GM18868 (cell line): ENCODE measurements at regions not wholly inside any gene's neighbourhood (a gene's known extent, or its start where the extent isn't known, plus 50 kb on each side); places are given as distances from the start of the nearest gene placed in this dataset.
A peak's percentile ranks its signal among the peaks of the same experiment; 100 is the strongest.

ENCODE experiments used
- ATAC-seq: cut with Tn5 transposase; IDR thresholded peaks from one replicate; pipeline ENCODE4 v1.9.1; 2021; ENCODE audit warnings: mild to moderate bottlenecking, moderate library complexity; ENCODE audit not compliant: unreplicated experiment

DNA sequence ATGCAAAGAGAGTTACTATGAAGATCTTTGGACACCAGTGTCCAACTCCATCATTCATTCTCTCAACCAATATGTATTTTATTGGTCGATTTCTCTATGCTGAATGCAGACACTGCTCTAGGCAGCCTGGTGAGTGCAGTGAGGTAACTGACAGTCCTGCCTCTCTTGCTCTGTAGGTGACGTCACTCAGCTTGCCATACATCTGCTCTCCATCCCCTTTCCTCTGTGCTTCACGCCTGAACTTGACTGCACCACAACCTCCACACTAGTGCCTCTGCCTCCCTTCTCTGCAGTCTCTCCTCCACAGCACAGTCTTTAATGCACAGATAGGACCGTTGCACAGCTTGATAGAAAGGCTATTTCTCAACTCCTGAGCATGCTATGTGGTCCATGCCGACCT, 344.9 kb upstream of the NOCT start:
- no peak for ATAC-seq

DNA sequence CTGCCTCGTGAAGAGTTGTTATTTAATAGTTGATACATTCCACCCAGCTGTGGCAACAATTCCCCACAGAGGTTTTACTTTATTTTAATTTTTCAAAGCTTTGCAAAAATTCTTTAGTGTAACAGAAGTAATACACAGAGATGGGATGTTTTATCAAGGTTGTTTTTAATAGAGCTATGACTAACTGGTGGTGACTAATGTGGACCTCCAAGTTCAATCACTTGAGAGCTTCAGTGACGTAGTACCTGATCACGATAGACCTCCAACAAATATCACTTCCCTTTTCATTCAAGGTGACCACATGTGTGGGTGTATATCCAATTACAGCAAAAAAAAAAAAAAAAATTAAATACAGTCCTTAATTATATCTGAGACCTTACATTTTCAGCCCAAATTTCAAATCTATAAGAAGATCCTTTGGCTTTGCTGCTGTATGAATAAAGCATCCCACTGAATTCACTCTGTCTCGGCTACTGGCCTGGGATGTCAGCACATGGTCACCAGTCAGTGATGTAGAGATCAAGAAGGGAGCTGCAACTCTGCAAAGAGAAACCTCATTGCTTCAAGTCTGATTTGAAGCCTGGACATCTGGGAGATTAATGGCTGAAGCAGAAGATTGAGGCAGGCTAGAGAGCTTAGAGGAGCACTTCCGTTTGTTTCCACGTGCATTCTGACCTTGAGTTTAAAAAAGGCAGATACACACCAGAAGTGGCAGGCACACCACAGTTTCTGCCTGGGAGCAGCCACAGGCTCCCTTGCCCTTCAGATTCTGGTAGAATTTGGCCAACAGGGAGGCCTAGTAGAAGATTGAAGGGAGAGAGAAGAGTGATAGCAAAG, 345.9 kb upstream of the NOCT start:
- peak; percentile 65 for ATAC-seq

DNA sequence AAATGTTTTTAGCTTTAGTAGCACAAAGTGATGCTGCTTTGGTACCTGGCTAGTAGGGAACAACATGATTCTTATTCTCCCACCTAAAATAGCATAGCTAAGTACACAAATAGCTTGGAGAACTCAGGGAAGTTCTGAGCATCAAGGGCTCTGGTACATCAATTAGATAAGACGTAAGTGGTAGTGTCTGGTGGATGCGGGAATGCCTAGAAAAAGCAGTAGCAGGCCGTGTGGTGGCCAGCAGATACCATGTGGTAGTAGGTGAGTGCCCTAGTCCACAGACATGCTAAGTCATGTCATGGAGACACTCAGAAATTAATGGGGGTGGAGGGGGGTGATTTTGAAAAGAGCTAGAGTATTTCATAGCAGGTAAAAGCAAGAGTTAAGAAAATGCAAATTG, 347.3 kb upstream of the NOCT start:
- no peak for ATAC-seq

DNA sequence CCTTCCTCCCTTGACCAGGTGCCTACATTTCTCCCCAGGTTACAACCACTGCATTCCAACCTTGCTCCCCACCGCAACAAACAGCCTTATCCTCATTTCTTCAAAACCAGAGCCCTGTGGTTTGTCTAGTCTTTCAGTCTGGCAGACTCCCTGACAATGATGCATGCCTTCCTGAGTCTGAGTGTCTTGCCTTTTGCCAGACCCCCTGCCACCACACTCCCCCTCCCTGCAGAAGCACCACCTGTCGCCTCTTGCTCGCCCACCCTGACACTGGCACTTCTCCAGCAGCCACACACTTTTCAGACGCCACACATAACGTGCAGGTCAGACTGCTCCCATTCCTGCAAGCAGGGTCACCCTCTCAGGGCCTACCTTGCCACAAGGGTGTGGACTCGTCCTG, 349.2 kb upstream of the NOCT start:
- no peak for ATAC-seq

DNA sequence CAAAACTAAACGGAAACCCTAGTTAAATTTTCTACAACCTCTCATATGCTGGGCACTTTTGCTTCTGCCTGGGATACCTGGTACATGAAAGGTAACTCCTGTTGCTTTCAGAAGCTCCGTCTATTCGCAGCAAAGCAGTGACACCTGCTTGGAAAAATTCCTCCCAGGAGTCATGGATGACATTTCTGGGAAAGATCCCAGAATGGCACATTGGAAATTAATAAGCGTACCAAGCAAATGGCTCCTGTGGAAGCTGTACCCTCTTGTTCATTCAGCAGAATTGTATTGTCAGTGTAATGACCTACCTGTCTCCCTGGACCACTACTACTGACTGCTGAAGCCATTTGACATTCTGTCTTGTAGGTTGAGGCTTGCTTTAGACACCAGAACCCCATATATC, 349.7 kb upstream of the NOCT start:
- ATAC-seq: no peak

DNA sequence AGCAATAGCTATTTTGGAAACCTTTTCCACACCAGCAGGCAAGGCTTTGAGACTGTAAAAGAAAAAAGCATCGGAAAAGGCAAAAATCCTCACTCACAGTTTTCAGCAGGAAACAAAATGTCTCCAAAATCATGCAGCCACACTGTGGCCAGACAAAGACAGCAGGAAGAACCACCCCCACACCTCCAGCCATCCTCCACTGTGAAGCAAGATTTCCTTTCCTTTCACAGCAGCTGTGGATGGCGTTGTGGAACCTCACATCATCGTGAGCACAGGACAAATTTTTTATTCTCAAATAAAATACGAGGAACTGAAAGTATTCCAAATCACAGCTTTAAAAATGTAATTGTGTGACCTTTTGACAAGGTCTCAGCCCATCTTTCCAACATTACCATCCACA, 351.7 kb upstream of the NOCT start:
- ATAC-seq: no peak

DNA sequence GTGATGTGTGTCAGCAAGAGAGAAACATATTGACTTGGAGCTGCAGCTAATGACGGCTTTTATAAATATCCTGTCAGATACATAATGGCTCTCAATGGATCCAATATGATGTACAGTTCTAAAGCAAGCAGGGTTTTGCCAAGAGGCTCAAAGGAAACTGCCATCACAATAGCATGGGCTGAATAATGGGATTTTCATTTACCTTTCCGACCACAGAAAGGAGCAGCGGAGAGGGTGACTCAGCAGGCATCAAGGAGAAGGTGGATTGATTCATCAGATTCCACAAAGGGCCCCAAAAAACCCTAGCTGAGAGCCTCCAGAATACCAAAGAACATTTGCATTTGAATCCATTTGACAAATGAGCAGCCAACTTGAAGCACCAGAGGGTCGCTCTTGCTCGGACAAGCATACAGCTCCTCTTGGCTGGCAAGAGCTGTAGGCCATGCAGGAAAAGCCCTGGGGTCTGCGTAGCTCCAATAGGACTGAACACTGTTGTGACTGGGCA, 355.7 kb upstream of the NOCT start:
- no peak for ATAC-seq

DNA sequence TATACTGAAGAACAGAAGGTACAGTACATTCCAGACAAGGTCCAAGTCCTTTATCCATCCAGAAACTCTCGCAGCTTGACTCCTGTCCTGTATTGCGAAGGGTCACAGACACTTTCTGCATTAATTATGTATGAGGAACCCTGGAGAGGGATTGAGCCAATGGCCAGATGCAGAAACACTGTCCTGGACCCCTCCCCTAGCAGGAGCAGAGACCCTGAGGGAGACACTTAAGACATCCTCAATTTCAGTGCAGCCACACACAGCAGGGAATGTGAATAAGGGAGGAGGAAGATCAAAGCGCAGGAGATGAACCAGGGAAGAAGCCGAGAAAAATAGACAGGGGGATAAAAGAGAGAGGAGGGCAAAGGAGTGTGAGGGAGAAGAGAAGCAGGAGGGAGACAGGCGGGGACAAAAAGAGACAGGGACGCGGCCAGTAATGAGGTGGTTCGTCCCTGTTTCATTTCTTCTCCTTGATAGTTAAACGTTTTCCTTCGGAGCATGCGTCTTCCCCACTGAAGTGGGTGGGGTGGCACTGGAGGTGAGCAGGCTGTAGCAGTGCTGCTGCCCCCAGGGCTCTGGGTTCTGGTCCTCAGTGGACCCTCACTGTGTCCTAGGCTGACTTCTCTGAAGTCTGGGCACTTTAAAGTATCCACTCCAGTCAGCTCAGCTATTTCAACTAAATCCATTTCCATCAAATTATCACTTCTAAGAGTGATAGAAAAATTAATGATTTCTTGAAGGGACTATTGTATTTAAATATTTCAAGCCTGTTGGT, 356.4 kb upstream of the NOCT start:
- no peak for ATAC-seq

DNA sequence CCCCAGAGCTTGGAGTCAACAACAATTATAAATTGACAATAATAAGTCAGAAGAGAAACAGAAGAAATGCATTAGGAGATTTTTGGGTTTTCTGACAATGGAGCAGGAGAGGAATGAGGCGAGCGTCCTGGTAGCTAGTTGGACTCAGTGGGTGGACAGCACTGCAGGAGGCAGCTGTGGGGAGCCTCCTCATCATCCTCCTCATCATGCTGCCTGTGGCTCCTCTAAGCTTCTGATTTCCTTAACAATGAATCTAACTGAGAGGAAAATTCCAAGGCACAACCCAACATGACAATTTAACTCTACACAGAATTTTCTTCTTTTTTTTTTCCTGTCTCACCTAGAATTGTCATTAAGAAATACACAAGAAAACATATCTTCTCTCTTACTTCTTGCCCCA, 357.1 kb upstream of the NOCT start:
- no peak for ATAC-seq

DNA sequence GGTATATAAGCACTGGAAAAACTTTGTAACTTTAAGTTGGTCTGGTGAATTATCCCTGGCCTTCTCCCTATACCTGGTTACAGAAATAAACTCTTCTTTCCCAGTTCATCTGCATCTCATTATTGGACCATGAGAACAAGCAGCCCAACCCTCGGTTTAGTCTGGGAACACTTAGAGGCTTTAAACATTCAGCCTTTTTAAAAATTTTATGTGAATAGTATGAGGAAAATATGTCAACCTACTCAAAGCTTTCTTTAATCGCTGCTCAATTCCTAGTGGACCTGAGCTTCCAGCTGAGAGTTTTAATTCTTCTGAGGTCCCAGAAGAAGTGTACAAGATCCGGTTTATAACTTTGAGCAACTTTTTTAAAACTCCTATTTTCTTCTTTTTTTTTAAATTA, 358.6 kb upstream of the NOCT start:
- no peak for ATAC-seq

DNA sequence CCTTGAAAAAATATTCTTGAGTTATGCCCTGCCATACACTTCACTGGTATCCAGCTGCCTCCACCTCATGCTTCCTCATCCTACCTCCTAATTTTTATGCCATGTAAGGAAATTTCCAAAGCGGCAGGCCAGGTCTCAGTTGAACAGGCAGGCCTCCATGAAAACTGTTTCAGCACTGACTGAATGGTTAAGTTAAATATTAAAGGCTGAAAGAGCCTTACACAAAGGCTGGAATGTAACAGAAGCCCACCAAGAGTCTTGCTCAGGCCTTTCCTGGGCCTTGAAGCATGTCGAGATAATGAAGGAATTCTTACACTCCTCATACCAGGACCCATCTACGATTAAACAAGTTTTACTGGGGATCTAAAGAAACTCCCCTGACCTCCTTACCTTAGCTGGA, 359.6 kb upstream of the NOCT start:
- no peak for ATAC-seq

DNA sequence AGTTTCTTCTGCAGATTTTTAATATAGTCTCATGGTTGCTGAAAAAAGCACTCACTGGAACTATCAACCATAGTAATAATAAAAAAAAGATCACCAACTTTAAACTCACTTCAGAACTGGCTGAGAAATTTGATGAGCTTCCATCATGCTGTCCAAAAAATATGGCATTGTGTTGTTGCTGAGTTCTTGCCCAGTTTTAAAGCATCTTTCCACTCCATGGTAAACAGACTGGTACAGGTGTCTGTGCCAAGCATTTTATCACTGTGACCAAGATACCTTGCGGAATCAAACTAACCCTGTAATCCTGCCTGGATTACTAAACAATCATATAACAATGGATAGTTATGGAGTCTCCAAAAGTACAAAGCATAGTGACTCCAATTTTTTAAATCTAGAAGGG, 360.3 kb upstream of the NOCT start:
- ATAC-seq: no peak

DNA sequence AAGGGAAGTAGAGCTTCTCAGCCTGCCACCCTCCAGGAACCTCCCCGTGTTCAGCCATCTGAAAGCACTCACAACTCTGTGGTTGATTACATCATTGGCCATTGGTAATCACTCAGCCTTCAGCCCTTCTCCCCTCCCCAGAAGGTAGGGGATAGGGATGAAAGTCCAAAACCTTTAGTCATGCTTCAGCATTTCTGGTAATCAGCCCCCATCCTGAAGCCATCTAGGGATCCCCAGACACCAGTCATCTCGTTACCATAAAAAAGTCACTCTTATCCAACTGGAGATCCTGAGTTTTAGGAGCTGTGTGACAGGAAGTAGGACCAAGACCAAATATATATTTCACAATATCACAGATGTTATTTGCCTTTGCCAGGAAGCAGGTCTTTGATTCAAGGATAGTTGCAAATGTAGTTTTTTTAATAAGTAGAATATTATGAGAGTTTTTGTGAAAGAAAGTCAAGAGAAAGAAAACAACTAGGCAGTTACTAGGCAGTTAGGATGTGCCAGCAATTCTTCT, 364.6 kb upstream of the NOCT start:
- peak; percentile 77 for ATAC-seq

DNA sequence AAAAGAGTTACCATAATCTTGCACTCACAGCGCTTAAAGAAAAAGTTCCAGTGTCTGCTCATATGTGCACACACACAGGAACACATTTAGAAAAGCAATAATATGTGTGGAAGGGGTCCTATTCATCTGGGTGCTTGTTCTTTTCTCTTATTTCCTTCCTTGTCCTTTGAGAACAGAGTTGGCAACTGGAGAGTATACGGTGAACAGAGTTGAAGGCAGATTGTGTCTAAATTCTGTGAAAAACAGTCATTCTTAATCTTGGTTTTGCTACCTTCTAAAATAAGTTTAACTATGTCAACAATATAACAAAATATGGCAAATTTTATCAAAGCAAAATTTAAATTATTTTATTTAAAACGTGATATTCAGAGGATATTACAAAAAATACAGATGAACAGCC, 365.1 kb upstream of the NOCT start:
- no peak for ATAC-seq

DNA sequence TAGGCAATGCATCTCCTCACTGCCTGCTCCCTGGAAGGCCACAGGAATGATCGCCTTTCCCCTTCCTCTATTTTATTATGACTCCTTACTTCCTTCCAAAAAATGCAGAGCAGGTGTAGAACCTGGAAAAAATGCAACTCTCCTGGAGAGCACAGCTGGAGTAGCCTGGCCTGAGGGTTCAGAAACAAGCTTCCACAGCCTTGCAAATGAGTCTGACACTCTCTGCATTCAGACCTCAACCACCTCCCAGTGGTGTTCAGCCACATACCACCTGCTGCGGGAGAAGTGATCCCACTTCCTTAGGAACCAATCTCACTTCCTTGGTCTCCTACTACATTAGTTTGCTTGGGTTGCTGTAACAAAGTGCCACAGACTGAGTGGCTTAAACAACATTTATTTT, 368.1 kb upstream of the NOCT start:
- ATAC-seq: no peak

DNA sequence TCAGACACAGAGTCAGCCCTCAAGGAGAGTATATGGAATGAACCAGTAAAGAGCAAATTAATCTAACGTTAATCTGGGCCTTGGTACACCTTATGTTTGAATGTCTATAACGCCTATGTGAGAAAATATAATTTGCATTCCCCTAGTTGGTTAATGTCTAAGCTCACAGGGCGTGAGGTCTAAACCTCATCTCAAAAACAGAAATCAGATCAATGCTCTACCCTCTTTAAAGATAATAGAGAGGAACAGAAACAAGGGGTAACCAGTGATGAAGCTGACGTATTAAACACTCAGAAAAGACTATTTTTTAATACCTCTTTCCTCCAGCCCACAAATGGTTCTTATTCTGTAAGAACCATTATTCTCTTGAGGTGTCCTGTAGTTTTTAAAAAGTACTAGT, 369.2 kb upstream of the NOCT start:
- ATAC-seq: no peak

DNA sequence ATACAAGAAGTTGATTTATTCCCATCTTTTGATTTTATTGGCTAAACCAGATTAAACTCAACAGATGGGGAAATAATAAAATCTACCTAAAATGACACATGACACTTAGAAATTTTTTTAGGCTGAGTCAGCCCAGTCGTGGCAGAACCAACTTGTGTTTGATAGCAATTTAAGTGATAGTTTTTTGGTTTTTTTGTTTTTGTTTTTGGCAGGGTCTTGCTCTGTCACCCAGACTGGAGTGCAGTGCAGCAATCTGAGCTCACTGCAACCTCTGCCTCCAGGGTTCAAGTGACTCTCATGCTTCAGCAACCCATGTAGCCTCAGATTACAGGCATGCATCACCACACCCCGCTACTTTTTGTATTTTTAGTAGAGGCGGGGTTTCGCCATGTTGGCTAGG, 370.3 kb upstream of the NOCT start:
- no peak for ATAC-seq

DNA sequence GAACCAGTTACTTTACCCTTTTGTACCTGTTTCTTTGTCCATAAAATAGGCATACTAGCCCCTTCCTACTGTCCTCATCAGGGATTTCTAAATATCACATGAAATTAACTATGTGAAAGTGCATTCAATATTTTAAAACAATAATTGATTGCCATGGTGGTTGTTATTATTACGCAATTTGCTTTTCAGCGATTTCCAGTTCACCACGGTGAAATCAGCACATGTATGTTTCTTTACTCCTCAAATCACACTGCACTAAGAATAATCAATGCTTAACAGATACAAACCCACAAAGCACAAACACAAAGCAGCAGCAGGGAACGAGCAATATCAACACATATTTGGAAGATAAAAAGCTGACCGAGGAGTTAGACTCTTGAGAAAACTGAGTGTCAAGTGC, 371.3 kb upstream of the NOCT start:
- ATAC-seq: no peak

DNA sequence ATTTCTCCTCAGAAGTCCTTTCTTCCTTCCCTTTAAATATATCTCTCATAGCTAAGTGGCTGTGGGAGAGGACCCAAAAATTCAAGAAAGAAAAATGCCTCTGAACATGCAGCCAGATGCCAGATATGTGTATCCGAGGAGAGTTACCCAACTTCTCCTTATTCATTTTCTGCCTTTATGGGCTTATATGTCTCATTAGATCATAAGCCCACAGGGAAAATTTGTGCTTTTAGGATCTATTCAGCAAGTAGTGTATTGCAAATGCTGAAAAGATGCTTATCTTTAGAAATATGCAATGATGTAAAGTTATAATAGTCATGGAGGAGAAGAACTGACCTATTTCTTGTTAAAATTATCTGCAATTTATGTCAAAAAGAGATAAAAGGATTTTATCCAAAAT, 371.8 kb upstream of the NOCT start:
- ATAC-seq: no peak

DNA sequence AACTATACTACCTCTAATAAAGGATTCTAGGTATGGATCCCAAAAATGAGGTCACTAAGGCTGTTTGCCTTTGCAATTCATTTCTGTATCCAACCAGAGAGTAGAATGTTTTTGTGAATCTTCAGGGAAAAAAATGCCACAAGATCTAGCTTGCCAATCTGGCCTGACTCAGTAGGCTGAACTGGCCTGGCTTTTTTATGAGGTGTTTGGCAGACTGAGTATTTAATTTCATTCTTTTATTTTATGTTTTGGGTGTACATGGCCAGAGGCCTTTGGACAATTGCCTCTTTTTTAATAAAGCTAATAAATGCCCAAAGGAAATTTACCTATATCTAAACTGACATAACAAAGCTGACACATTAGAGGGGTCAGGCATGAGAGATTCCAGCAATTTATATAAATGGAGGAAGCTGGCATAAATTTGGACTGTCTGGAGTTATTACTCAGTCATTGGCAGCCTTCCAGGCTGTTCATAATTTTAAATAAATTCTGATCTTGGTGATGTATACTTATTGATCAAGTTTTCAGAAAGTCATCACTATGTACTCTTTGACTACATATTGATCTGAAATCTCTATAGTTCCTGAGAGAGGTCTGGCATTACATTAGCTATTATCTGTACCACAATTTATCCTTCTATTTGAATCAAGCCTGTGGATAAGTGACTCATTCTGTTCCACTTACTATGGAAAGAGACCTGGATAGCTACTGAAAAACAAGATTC, 376.4 kb upstream of the NOCT start:
- ATAC-seq: no peak

DNA sequence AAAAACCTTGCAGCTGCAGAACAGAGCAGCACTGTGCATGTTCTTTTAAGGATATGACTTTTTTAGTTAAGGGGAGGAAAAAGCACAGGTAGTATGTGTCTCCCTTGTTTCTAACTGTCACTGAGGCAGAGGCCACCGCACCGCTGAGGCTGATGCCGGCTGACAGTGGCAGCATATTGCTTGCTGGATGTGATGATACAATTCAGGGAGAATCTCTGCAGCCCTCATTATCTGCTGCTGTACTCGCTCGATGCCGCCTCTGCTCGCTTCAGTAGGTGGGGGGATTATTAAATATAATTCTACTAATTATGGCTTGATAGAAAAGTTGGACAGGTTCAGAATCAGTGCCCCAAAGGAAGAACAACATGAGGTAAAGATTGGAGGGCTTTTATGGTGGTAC, 378.8 kb upstream of the NOCT start:
- ATAC-seq: no peak
